ENCODE measurements at regions not wholly inside any gene's neighbourhood (a gene's known extent, or its start where the extent isn't known, plus 50 kb on each side); places are given as distances from the start of the nearest gene placed in this dataset.
"Not testable (repeated sequence)": the region's sequence is repeated elsewhere in the genome, so short reads cannot be mapped to it uniquely, and the experiment has no call there.

DNA sequence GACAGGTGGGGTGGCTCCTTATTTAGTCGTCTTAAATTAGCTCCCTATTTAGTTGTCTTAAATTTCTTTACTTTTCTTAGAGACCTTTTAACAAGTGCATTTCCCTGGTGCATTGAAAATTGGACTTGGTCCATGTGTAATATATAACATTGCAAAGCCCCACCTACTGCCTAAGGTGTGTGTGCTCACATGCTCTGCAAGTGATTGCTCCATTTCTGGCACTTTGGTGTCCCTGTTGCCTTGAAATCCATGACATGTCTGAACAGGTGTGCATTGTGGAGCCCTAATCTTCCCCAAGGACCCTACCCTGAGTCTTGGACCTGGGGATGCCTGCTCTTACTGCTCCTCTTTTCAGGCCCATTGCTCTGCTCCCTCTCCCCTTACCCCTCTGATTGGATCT lies 80.2 kb downstream of the TRIM43 start:
- DNase-seq, POLR2A ChIA-PET, H3K4me3 Mint-ChIP-seq, H3K36me3 Mint-ChIP-seq, H3K9me3 Mint-ChIP-seq, H3K27ac Mint-ChIP-seq, ATAC-seq: not testable (repeated sequence)
- H3K27me3 Mint-ChIP-seq: peaks cover 0 to 19% (median 2%) of the 10 kb centered on the region in 5 donors
- peaks cover 8 to 21% (median 13%) of the 10 kb centered on the region in 4 donors for H3K4me1 Mint-ChIP-seq

- H3K27ac Mint-ChIP-seq, ATAC-seq, H3K9me3 Mint-ChIP-seq, POLR2A ChIA-PET, H3K4me3 Mint-ChIP-seq, H3K36me3 Mint-ChIP-seq, DNase-seq: not testable (repeated sequence)
- H3K27me3 Mint-ChIP-seq: peaks cover 0 to 22% (median 3%) of the 10 kb centered on the region in 5 donors
- peaks cover 10 to 21% (median 13%) of the 10 kb centered on the region in 4 donors for H3K4me1 Mint-ChIP-seq
Measured at GRCh38 chr2:95672500-95672899, 80.7 kb downstream of the TRIM43 start.

DNA sequence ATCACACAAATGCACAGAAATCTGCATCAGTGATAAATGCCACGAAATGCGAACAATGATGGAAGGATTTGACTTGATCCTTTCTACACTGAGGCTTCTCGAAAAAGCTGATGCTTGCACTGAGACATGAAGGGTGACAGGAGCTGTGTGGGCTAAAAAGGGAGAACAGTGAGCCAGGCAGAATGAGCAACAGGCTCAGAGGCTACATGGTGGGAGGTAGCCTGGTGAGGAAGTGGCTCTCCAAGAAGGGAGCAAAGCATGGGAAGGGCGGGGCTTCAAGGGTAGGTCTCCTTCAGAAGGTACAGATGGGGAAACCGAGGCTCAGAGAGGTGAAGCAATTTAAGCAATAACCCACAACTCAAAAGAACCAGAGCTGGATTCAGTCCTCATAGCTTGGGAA lies 82.4 kb downstream of the TRIM43 start:
- Mint-ChIP-seq H3K27me3 (peaks cover 0 to 26% (median 3%) of the 10 kb centered on the region in 5 donors), H3K9me3 (no peaks in the 10 kb centered on the region), H3K27ac (no peak overlapping the region), H3K36me3 (no peaks in the 10 kb centered on the region), H3K4me1 (peaks cover 3 to 10% (median 4%) of the 10 kb centered on the region in 4 donors), H3K4me3 (no peak overlapping the region)
- POLR2A ChIA-PET: no interaction called here
- ATAC-seq (no peak), DNase-seq (no peak)

DNA sequence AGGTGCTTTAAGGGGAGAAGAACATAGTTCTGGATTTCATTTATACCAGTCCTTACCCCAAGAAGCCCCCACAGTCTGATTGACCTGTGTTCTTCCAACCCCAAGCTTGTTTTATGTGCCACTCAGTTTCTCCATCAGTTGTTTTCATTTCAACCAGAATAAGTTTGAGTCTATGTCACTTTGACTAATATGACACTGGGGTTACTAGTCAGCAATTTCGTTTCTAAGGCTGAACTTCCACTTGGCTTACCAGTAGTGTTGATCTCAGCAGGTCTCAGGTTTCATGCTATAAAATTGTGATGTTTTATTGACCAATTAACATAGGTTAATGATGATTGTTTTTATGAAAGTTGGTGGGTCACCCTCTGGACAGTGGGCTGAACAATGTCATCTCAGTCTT lies 84.8 kb downstream of the TRIM43 start:
- H3K4me1 Mint-ChIP-seq, POLR2A ChIA-PET, H3K4me3 Mint-ChIP-seq, H3K27ac Mint-ChIP-seq, H3K9me3 Mint-ChIP-seq, ATAC-seq, DNase-seq, H3K36me3 Mint-ChIP-seq: not testable (repeated sequence)
- peaks cover 0 to 36% (median 7%) of the 10 kb centered on the region in 5 donors for H3K27me3 Mint-ChIP-seq

GRCh38 chr2:95677346-95677745 lies 85.5 kb downstream of the TRIM43 start:
- POLR2A ChIA-PET: no interaction called here
- no peak for DNase-seq
- H3K36me3 Mint-ChIP-seq: no peaks in the 10 kb centered on the region
- H3K27ac Mint-ChIP-seq: no peak overlapping the region
- no peaks in the 10 kb centered on the region for H3K9me3 Mint-ChIP-seq
- ATAC-seq: no peak
- peaks cover 4 to 39% (median 10%) of the 10 kb centered on the region in 5 donors for H3K27me3 Mint-ChIP-seq
- peaks cover 2 to 3% (median 3%) of the 10 kb centered on the region in 4 donors for H3K4me1 Mint-ChIP-seq
- H3K4me3 Mint-ChIP-seq: no peak overlapping the region

GRCh38 chr2:95677833-95678232 lies 86.0 kb downstream of the TRIM43 start:
- H3K27me3 Mint-ChIP-seq: peaks cover 5 to 44% (median 13%) of the 10 kb centered on the region in 5 donors
- ATAC-seq, DNase-seq, H3K36me3 Mint-ChIP-seq, POLR2A ChIA-PET, H3K9me3 Mint-ChIP-seq, H3K4me3 Mint-ChIP-seq, H3K27ac Mint-ChIP-seq, H3K4me1 Mint-ChIP-seq: not testable (repeated sequence)

GRCh38 chr2:95681158-95681557 lies 89.4 kb downstream of the TRIM43 start:
- H3K27ac Mint-ChIP-seq, POLR2A ChIA-PET, H3K36me3 Mint-ChIP-seq, ATAC-seq, DNase-seq, H3K4me3 Mint-ChIP-seq, H3K9me3 Mint-ChIP-seq: not testable (repeated sequence)
- Mint-ChIP-seq H3K27me3 (peaks cover 7 to 32% (median 22%) of the 10 kb centered on the region in 5 donors), H3K4me1 (peaks cover 7 to 15% (median 12%) of the 10 kb centered on the region in 4 donors)

- H3K4me3 Mint-ChIP-seq, H3K36me3 Mint-ChIP-seq, H3K9me3 Mint-ChIP-seq, ATAC-seq, DNase-seq, POLR2A ChIA-PET: not testable (repeated sequence)
- H3K4me1 Mint-ChIP-seq: peaks cover 7 to 15% (median 12%) of the 10 kb centered on the region in 4 donors
- peaks cover 7 to 33% (median 21%) of the 10 kb centered on the region in 5 donors for H3K27me3 Mint-ChIP-seq
- H3K27ac Mint-ChIP-seq: peak overlapping the region in 1 of 10 donors; percentile 5
Measured at GRCh38 chr2:95681589-95682081, 89.8 kb downstream of the TRIM43 start.

DNA sequence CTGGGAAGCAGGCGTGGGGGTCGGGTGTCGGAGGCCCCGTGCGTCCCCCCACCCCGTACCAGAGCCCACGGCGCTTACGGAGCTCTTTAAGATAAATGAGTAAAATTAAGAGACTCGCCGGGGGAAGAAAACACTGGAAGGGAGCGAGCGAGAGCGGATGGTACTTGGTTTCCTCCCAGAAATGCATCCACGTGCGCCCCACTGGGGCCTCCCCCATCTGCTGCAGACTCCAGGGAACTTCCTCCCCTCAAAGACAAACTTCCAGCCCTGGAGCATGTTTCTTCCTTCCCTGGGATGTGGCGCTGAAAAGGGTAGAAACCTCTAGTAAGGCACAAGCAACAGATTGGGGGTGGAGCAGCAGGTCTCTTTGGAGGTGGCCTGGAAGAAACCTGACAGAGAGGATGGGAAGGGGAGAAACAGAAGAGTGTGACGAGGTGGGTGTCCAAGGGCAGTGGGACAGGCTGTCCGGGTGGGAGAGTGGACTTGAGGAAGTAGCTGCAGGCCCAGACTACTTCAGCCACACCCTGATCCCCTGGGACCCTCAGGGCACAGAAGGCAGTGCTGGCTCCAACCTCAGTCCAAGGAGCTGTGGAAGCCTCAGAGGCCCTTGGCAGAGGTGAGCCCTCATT lies 91.2 kb downstream of the TRIM43 start:
- H3K36me3 Mint-ChIP-seq, POLR2A ChIA-PET, ATAC-seq, DNase-seq, H3K9me3 Mint-ChIP-seq: not testable (repeated sequence)
- Mint-ChIP-seq H3K27me3 (peaks cover 12 to 41% (median 21%) of the 10 kb centered on the region in 5 donors), H3K27ac (peak overlapping the region in 1 of 10 donors; percentile 5), H3K4me3 (peak overlapping the region; percentile 32 to 80 (median 60)), H3K4me1 (peaks cover 5 to 15% (median 12%) of the 10 kb centered on the region in 4 donors)

GRCh38 chr2:95685513-95685912 lies 93.7 kb downstream of the TRIM43 start:
- H3K4me3 Mint-ChIP-seq: no peak overlapping the region
- peaks cover 13 to 41% (median 21%) of the 10 kb centered on the region in 5 donors for H3K27me3 Mint-ChIP-seq
- H3K27ac Mint-ChIP-seq: no peak overlapping the region
- H3K9me3 Mint-ChIP-seq: no peaks in the 10 kb centered on the region
- DNase-seq: no peak
- ATAC-seq: no peak
- H3K4me1 Mint-ChIP-seq: peaks cover 5 to 15% (median 12%) of the 10 kb centered on the region in 4 donors
- H3K36me3 Mint-ChIP-seq: no peaks in the 10 kb centered on the region
- POLR2A ChIA-PET: no interaction called here

DNA sequence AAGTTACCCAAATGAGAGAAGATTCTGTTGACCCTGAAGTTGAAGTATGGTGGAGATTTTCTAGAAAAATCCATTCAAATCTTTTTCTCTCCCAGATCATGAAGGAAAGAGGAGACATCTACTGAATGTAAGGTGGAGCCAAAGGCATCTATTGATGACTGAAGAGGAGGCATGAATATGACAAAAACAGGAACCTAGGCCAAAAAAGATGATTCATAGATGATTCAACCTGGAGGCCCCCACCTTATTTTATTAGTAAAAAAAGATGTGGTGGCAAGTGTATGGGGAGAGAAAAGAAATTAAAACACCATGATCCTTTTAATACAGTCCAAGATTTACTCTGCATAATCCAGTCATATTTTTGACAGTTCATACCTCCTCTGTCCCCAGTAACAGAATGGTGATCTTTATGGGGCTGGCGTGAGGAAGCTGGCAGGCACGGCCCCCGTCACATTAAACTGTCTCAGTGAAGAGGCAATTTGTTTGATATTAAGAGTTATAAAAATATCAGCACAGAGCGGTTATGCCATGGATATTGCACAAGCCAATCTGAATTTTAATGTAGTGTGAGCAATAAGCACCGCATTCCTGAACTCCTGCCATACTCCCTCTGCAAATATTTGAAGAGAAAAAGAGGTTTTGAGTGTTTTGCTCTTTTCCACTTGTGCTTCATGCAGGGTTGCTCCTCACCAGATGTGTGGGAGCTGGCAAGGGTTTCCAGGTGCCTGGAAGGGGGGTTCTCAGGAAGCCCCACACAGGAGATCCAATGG lies 94.4 kb downstream of the TRIM43 start:
- DNase-seq, ATAC-seq, H3K27ac Mint-ChIP-seq, H3K36me3 Mint-ChIP-seq, POLR2A ChIA-PET, H3K9me3 Mint-ChIP-seq, H3K4me3 Mint-ChIP-seq: not testable (repeated sequence)
- Mint-ChIP-seq H3K27me3 (peaks cover 13 to 41% (median 16%) of the 10 kb centered on the region in 5 donors), H3K4me1 (peaks cover 5 to 15% (median 12%) of the 10 kb centered on the region in 4 donors)

DNA sequence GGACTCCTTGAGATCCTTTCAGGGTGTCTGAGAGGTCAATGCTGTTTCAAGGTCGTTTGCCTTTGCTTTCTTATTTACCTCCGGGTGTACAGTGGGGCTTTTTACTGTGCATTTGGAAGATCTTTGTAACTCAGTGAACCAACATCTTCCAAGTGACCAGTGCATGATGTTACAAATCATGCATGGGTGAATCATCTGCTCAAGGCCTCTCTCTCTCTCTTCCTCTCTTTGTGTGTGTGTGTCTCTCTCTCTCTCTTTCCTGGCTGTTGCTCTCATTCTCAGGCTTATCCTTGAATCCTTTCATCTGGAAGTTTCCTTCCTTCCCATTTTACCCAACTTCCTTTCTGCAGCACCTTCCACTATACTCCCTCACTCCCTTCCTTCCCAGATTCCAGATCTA lies 96.1 kb downstream of the TRIM43 start:
- H3K36me3 Mint-ChIP-seq, H3K4me1 Mint-ChIP-seq, H3K4me3 Mint-ChIP-seq, DNase-seq, H3K9me3 Mint-ChIP-seq, POLR2A ChIA-PET, ATAC-seq, H3K27ac Mint-ChIP-seq: not testable (repeated sequence)
- peaks cover 7 to 30% (median 13%) of the 10 kb centered on the region in 5 donors for H3K27me3 Mint-ChIP-seq

DNA sequence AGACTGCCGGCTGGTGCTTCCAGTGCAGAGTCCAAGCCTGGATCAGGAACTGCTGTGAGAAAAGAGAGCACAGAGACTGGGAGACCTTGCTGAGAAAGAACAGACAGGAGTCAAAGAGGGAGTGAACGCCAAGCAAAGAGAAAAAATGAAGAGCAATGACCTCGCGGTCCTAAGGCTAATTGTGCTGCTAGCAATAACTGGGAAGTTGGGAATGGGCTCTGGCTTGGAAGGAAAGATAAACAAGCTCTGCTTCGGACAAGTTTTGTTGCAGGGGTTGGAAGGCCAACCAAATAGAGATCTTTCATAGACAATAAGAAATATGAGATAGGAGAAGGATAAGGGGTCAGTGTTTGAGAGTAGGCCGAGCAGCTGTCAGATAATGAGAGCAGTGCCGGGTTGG lies 99.4 kb downstream of the TRIM43 start:
- DNase-seq, H3K4me1 Mint-ChIP-seq, POLR2A ChIA-PET, H3K9me3 Mint-ChIP-seq, H3K4me3 Mint-ChIP-seq, H3K36me3 Mint-ChIP-seq, ATAC-seq, H3K27ac Mint-ChIP-seq: not testable (repeated sequence)
- H3K27me3 Mint-ChIP-seq: peaks cover 0 to 28% (median 13%) of the 10 kb centered on the region in 5 donors

Measured in naive thymus-derived CD8-positive, alpha-beta T cell (primary cell).